HCT116 (cell line): ENCODE measurements at regions not wholly inside any gene's neighbourhood (a gene's known extent, or its start where the extent isn't known, plus 50 kb on each side); places are given as distances from the start of the nearest gene placed in this dataset.

Experiments used
- ATF3 ChIP-seq: IDR thresholded peaks from 2 replicates; pipeline ENCODE4 v1.6.1; 2012
- CEBPB ChIP-seq: IDR thresholded peaks from 2 replicates; pipeline ENCODE4 v1.6.1; 2012; ENCODE audit warnings: low read depth
- CTCF ChIP-seq, 3 experiments: fragments of 200-600 bp in 1 of 3; sonication (generic) in 1 of 3; IDR thresholded peaks in 2 of 3; conservative IDR thresholded peaks in 1 of 3; 2 replicates each; pipeline ENCODE4 v1.5.1; 2012 to 2017; ENCODE audit warnings: low read depth in 2 of 3, low read length in 2 of 3, antibody characterized with exemption in 1 of 3, borderline replicate concordance in 1 of 3, control low read depth in 1 of 3, mild to moderate bottlenecking in 1 of 3, mixed read lengths in 1 of 3, mixed run types in 1 of 3, moderate library complexity in 1 of 3; ENCODE audit not compliant: insufficient read depth in 1 of 3
- ELF1 ChIP-seq: IDR thresholded peaks from 2 replicates; pipeline ENCODE4 v1.6.1; 2012; ENCODE audit warnings: low read depth, borderline replicate concordance
- EZH2 ChIP-seq: fragments of 200-600 bp; sonication (generic); IDR thresholded peaks from 2 replicates; pipeline ENCODE4 v1.6.1; 2017; ENCODE audit warnings: antibody characterized with exemption, mixed run types
- MAX ChIP-seq: IDR thresholded peaks from 2 replicates; pipeline ENCODE4 v1.6.1; 2012
- REST ChIP-seq: IDR thresholded peaks from 2 replicates; pipeline ENCODE4 v1.6.1; 2012; ENCODE audit warnings: low read depth
- SIN3A ChIP-seq: IDR thresholded peaks from 2 replicates; pipeline ENCODE4 v1.6.1; 2012; ENCODE audit warnings: low read depth
- SP1 ChIP-seq: IDR thresholded peaks from 2 replicates; pipeline ENCODE4 v1.6.1; 2012; ENCODE audit warnings: low read depth
- ZFX ChIP-seq: fragments of 450-650 bp; IDR thresholded peaks from 2 replicates; pipeline ENCODE4 v1.6.1; 2017
- ZNF274 ChIP-seq: fragments of 200-500 bp; sonication (Bioruptor generic); IDR thresholded peaks from 2 replicates; pipeline ENCODE4 v1.6.1; 2014; ENCODE audit warnings: mild to moderate bottlenecking, low read depth, low read length, inconsistent platforms

- TF ChIP-seq CEBPB (no peak), EZH2 (no peak), ELF1 (no peak), SIN3A (no peak), REST (no peak), ZFX (no peak), CTCF (IDR thresholded peaks at IDR 0.05 in 2 of 3, conservative IDR thresholded peaks at IDR 0.05 in 1 of 3; ENCODE audit: borderline replicate concordance in 1 of 3, insufficient read depth in 1 of 3, low read depth in 2 of 3, low read length in 2 of 3) (no peak), SP1 (no peak), MAX (no peak), ATF3 (no peak), ZNF274 (no peak)
These were observed 501.7 kb upstream of the TCF4 start for GRCh38 chr18:56089612-56090258.
